ENCODE measurements at regions not wholly inside any gene's neighbourhood (a gene's known extent, or its start where the extent isn't known, plus 50 kb on each side); places are given as distances from the start of the nearest gene placed in this dataset.
A peak's percentile ranks its signal among the peaks of the same experiment; 100 is the strongest.

DNA sequence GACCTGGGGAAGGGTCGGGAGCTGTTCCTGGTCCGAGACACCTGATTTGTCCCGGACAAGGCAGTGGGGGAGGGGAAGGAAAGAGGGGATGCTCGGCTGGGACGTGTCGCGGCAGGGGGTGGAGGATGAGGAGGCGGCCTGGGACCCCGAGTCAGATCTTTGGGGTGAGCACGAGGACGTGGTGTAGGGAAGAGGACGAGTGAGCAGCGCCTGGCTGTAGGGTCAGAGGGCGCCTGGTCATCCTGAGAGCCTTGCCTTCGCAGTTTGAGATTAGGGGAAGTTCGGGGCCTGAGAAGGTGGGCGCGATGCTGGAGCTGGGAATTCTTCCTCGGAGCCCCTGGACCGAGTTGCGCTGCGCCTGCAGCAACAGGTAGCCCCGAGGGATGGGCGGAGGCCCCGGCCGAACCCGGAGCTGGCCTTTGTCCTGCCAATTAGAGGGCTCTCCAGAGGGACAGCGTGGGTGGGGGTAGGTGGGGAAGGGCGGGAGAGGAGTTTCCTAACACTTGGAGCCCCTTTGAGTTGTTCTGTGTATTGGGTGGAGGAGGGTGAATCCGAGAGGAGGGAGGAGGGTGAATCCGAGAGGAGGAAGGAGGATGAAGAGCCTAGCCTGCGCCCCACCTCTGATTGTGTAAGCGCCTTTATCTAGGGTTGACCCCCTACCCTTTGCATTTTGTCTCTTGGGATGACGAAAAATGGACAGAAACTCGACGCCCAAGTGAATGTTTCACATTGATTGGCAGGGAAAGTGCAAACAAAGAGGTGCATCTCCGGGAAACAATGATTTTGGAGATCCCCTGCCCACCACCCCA, 72.0 kb downstream of the SOX4 start:
- Histone ChIP-seq H3K9me3 (ENCODE audit: control insufficient read depth, low read depth, low read length) (no peaks in the 10 kb centered on the region), H2BK15ac (ENCODE audit: low read depth, low read length) (no peak overlapping the region), H2BK20ac (ENCODE audit: low read depth, low read length, poor library complexity, severe bottlenecking) (no peak overlapping the region), H3K27ac (ENCODE audit: insufficient read length, low read depth, low read length) (peak overlapping the region; percentile 85), H4K20me1 (ENCODE audit: control insufficient read depth, insufficient read depth, insufficient read length) (no peaks in the 10 kb centered on the region), H3K56ac (ENCODE audit: insufficient read length, low read depth, low read length) (no peak overlapping the region), H3K4me2 (ENCODE audit: insufficient read depth, insufficient read length, low read length) (peak overlapping the region; percentile 85), H3K79me1 (ENCODE audit: insufficient read depth, low read depth, low read length, poor library complexity, severe bottlenecking) (no peaks in the 10 kb centered on the region), H3K18ac (ENCODE audit: insufficient read length, low read depth, low read length) (peak overlapping the region; percentile 80), H3K27me3 (ENCODE audit: insufficient read depth, low read length) (no peaks in the 10 kb centered on the region), H3K4me1 (ENCODE audit: insufficient read depth, low read length) (peaks cover 3% of the 10 kb centered on the region; the same call in 1 of the 2 replicates), H3K9ac (ENCODE audit: extremely low read depth, insufficient read length, low read length) (peak overlapping the region; percentile 65), H3K79me2 (ENCODE audit: insufficient read depth, low read length) (peaks cover 24% of the 10 kb centered on the region; the same call in 1 of the 2 replicates), H2AFZ (ENCODE audit: low read length) (no peak overlapping the region), H3K23me2 (ENCODE audit: insufficient read length, low read depth, low read length, poor library complexity, severe bottlenecking) (peaks cover 27% of the 10 kb centered on the region), H3K14ac (ENCODE audit: insufficient read depth, low read length) (peak overlapping the region; percentile 77), H3K23ac (ENCODE audit: insufficient read length, low read depth, low read length) (no peak overlapping the region), H2BK12ac (ENCODE audit: insufficient read length, low read depth, low read length) (peak overlapping the region; percentile 16), H3K4ac (ENCODE audit: low read depth, low read length) (peak overlapping the region; percentile 55; the same call in 1 of the 2 replicates), H4K8ac (replicated peaks; ENCODE audit: insufficient read length, low read depth, low read length) (no peak overlapping the region), H2BK5ac (ENCODE audit: insufficient read length, low read length) (peak overlapping the region; percentile 14), H3T11ph (ENCODE audit: low read length) (no peak overlapping the region), H2AK5ac (ENCODE audit: insufficient read length, low read length) (no peak overlapping the region), H4K5ac (ENCODE audit: insufficient read length, low read depth, low read length) (peak overlapping the region; percentile 54), H2BK120ac (ENCODE audit: low read depth, low read length, poor library complexity, severe bottlenecking) (no peak overlapping the region), H4K91ac (ENCODE audit: insufficient read length, low read depth, low read length) (peak overlapping the region; percentile 48)
- Mint-ChIP-seq H3K4me3 (peak overlapping the region; percentile 86 to 95), H3K36me3 (ENCODE audit: insufficient read depth in 1 of 3, low read depth in 3 of 3) (peaks cover 10 to 21% (median 16%) of the 10 kb centered on the region in 3 experiments; a peak in 6 of 7 replicates), H3K9me3 (no peaks in the 10 kb centered on the region; a peak in 1 of 5 replicates), H3K27me3 (ENCODE audit: low read depth) (peaks cover 14% of the 10 kb centered on the region), H3K27ac (peak overlapping the region; percentile 97 to 100 (median 99)), H3K4me1 (peaks cover 36 to 40% of the 10 kb centered on the region in 2 experiments)
- WGBS (ENCODE audit: extremely low coverage, insufficient read length, low lambda C conversion rate): no CpG with 5 or more reads among the region's 37 CpGs
- TF ChIP-seq, protein P1, sequence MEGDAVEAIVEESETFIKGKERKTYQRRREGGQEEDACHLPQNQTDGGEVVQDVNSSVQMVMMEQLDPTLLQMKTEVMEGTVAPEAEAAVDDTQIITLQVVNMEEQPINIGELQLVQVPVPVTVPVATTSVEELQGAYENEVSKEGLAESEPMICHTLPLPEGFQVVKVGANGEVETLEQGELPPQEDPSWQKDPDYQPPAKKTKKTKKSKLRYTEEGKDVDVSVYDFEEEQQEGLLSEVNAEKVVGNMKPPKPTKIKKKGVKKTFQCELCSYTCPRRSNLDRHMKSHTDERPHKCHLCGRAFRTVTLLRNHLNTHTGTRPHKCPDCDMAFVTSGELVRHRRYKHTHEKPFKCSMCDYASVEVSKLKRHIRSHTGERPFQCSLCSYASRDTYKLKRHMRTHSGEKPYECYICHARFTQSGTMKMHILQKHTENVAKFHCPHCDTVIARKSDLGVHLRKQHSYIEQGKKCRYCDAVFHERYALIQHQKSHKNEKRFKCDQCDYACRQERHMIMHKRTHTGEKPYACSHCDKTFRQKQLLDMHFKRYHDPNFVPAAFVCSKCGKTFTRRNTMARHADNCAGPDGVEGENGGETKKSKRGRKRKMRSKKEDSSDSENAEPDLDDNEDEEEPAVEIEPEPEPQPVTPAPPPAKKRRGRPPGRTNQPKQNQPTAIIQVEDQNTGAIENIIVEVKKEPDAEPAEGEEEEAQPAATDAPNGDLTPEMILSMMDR (conservative IDR thresholded peaks at IDR 0.05): no peak
- peak; percentile 88 for DNase-seq
